ENCODE measurements at regions not wholly inside any gene's neighbourhood (a gene's known extent, or its start where the extent isn't known, plus 50 kb on each side); places are given as distances from the start of the nearest gene placed in this dataset.
"Not testable (repeated sequence)": the region's sequence is repeated elsewhere in the genome, so short reads cannot be mapped to it uniquely, and the experiment has no call there.

GRCh38 chr1:31490596-31490995, 77.6 kb downstream of the SERINC2 start:
- not testable (repeated sequence) for TF ChIP-seq CTCF (IDR thresholded peaks at IDR 0.05); FOXJ3 (CRISPR knock-in tag; IDR thresholded peaks at IDR 0.05; ENCODE audit: borderline replicate concordance); MLX (CRISPR knock-in tag; IDR thresholded peaks at IDR 0.05)

All from WTC11 (cell line).